ENCODE measurements at regions not wholly inside any gene's neighbourhood (a gene's known extent, or its start where the extent isn't known, plus 50 kb on each side); places are given as distances from the start of the nearest gene placed in this dataset.

GRCh38 chr7:84638339-84638697 lies 443.7 kb upstream of the SEMA3A start:
- no peak overlapping the region for H3K9ac ChIP-seq (ENCODE audit: low read depth, low read length, poor library complexity, severe bottlenecking)
- no peaks in the 10 kb centered on the region for H3K79me2 ChIP-seq (ENCODE audit: insufficient read depth, low read length)
- no peak for TF ChIP-seq EZH2phosphoT487 (IDR thresholded peaks at IDR 0.05; ENCODE audit: borderline replicate concordance)
- no peak for TF ChIP-seq CTCF (conservative IDR thresholded peaks at IDR 0.05; ENCODE audit: low read length)
- H3K9me2 ChIP-seq (replicated peaks; ENCODE audit: low read depth, low read length), result no peaks in the 10 kb centered on the region
- H3K27me3 ChIP-seq (ENCODE audit: insufficient read depth, low read length, poor library complexity, severe bottlenecking), result no peaks in the 10 kb centered on the region
- H3K36me3 ChIP-seq (ENCODE audit: insufficient read depth, low read length), result no peaks in the 10 kb centered on the region
- no peak overlapping the region for H3K4me3 ChIP-seq (ENCODE audit: low read length, poor library complexity, severe bottlenecking)
- no peak overlapping the region for H2AFZ ChIP-seq (ENCODE audit: low read length)
- no peaks in the 10 kb centered on the region for H4K20me1 ChIP-seq (ENCODE audit: insufficient read depth, low read length, poor library complexity, severe bottlenecking)
- no peak overlapping the region for H3K4me2 ChIP-seq (ENCODE audit: low read depth, low read length, poor library complexity, severe bottlenecking)
- no peaks in the 10 kb centered on the region for H3K9me3 ChIP-seq (ENCODE audit: insufficient read depth, low read depth, low read length)
- H3K4me1 ChIP-seq (ENCODE audit: insufficient read depth, low read length, poor library complexity, severe bottlenecking), result no peaks in the 10 kb centered on the region
- no peaks in the 10 kb centered on the region for H3F3A ChIP-seq (ENCODE audit: low read depth)

- Histone ChIP-seq H3K79me2 (ENCODE audit: insufficient read depth, low read length) (no peaks in the 10 kb centered on the region), H3K27me3 (ENCODE audit: insufficient read depth, low read length, poor library complexity, severe bottlenecking) (no peaks in the 10 kb centered on the region), H3K36me3 (ENCODE audit: insufficient read depth, low read length) (no peaks in the 10 kb centered on the region), H2AFZ (ENCODE audit: low read length) (no peak overlapping the region), H3K4me3 (ENCODE audit: low read length, poor library complexity, severe bottlenecking) (no peak overlapping the region), H3K9me3 (ENCODE audit: insufficient read depth, low read depth, low read length) (no peaks in the 10 kb centered on the region), H4K20me1 (ENCODE audit: insufficient read depth, low read length, poor library complexity, severe bottlenecking) (no peaks in the 10 kb centered on the region), H3K9me2 (replicated peaks; ENCODE audit: low read depth, low read length) (no peaks in the 10 kb centered on the region), H3K4me1 (ENCODE audit: insufficient read depth, low read length, poor library complexity, severe bottlenecking) (no peaks in the 10 kb centered on the region), H3K9ac (ENCODE audit: low read depth, low read length, poor library complexity, severe bottlenecking) (no peak overlapping the region), H3K4me2 (ENCODE audit: low read depth, low read length, poor library complexity, severe bottlenecking) (no peak overlapping the region), H3F3A (ENCODE audit: low read depth) (no peaks in the 10 kb centered on the region)
- TF ChIP-seq CTCF (conservative IDR thresholded peaks at IDR 0.05; ENCODE audit: low read length) (no peak), EZH2phosphoT487 (IDR thresholded peaks at IDR 0.05; ENCODE audit: borderline replicate concordance) (no peak)
Observed at GRCh38 chr7:84637568-84638338, 443.2 kb upstream of the SEMA3A start.

GRCh38 chr7:84631913-84632312 lies 437.3 kb upstream of the SEMA3A start:
- H3K9ac ChIP-seq (ENCODE audit: low read depth, low read length, poor library complexity, severe bottlenecking), result no peak overlapping the region
- H4K20me1 ChIP-seq (ENCODE audit: insufficient read depth, low read length, poor library complexity, severe bottlenecking), result no peaks in the 10 kb centered on the region
- H3K79me2 ChIP-seq (ENCODE audit: insufficient read depth, low read length), result no peaks in the 10 kb centered on the region
- TF ChIP-seq CTCF (conservative IDR thresholded peaks at IDR 0.05; ENCODE audit: low read length), result no peak
- no peak for TF ChIP-seq EZH2phosphoT487 (IDR thresholded peaks at IDR 0.05; ENCODE audit: borderline replicate concordance)
- no peaks in the 10 kb centered on the region for H3K4me1 ChIP-seq (ENCODE audit: insufficient read depth, low read length, poor library complexity, severe bottlenecking)
- H3K9me2 ChIP-seq (replicated peaks; ENCODE audit: low read depth, low read length), result no peaks in the 10 kb centered on the region
- H3K9me3 ChIP-seq (ENCODE audit: insufficient read depth, low read depth, low read length), result no peaks in the 10 kb centered on the region
- no peak overlapping the region for H3K4me2 ChIP-seq (ENCODE audit: low read depth, low read length, poor library complexity, severe bottlenecking)
- no peaks in the 10 kb centered on the region for H3F3A ChIP-seq (ENCODE audit: low read depth)
- no peak overlapping the region for H2AFZ ChIP-seq (ENCODE audit: low read length)
- no peaks in the 10 kb centered on the region for H3K27me3 ChIP-seq (ENCODE audit: insufficient read depth, low read length, poor library complexity, severe bottlenecking)
- H3K4me3 ChIP-seq (ENCODE audit: low read length, poor library complexity, severe bottlenecking), result no peak overlapping the region
- no peaks in the 10 kb centered on the region for H3K36me3 ChIP-seq (ENCODE audit: insufficient read depth, low read length)

Data from Loucy (cell line).